ENCODE measurements at regions not wholly inside any gene's neighbourhood (a gene's known extent, or its start where the extent isn't known, plus 50 kb on each side); places are given as distances from the start of the nearest gene placed in this dataset.

GRCh38 chr16:79317521-79317920 is 283.0 kb downstream of the MAF start:
- DNase-seq (ENCODE audit: low read depth): no peak
- no peak overlapping the region for H3K4me3 ChIP-seq (ENCODE audit: low read depth, low read length)
- no peak for TF ChIP-seq CTCF (conservative IDR thresholded peaks at IDR 0.05; ENCODE audit: low read depth, low read length)

- no peak for DNase-seq (ENCODE audit: low read depth)
- no peak for TF ChIP-seq CTCF (conservative IDR thresholded peaks at IDR 0.05; ENCODE audit: low read depth, low read length)
- no peak overlapping the region for H3K4me3 ChIP-seq (ENCODE audit: low read depth, low read length)
Measured at GRCh38 chr16:79317026-79317425, 283.5 kb downstream of the MAF start.

GRCh38 chr16:79316004-79316458 is 284.5 kb downstream of the MAF start:
- no peak for DNase-seq (ENCODE audit: low read depth)
- no peak overlapping the region for H3K4me3 ChIP-seq (ENCODE audit: low read depth, low read length)
- no peak for TF ChIP-seq CTCF (conservative IDR thresholded peaks at IDR 0.05; ENCODE audit: low read depth, low read length)

GRCh38 chr16:79312502-79312901 is 288.0 kb downstream of the MAF start:
- DNase-seq (ENCODE audit: low read depth): no peak
- no peak overlapping the region for H3K4me3 ChIP-seq (ENCODE audit: low read depth, low read length)
- TF ChIP-seq CTCF (conservative IDR thresholded peaks at IDR 0.05; ENCODE audit: low read depth, low read length): no peak

GRCh38 chr16:79310710-79311109 is 289.8 kb downstream of the MAF start:
- DNase-seq (ENCODE audit: low read depth): no peak
- TF ChIP-seq CTCF (conservative IDR thresholded peaks at IDR 0.05; ENCODE audit: low read depth, low read length): no peak
- H3K4me3 ChIP-seq (ENCODE audit: low read depth, low read length): no peak overlapping the region

GRCh38 chr16:79309606-79310005 is 290.9 kb downstream of the MAF start:
- no peak for DNase-seq (ENCODE audit: low read depth)
- H3K4me3 ChIP-seq (ENCODE audit: low read depth, low read length): no peak overlapping the region
- no peak for TF ChIP-seq CTCF (conservative IDR thresholded peaks at IDR 0.05; ENCODE audit: low read depth, low read length)

- no peak for TF ChIP-seq CTCF (conservative IDR thresholded peaks at IDR 0.05; ENCODE audit: low read depth, low read length)
- no peak overlapping the region for H3K4me3 ChIP-seq (ENCODE audit: low read depth, low read length)
- DNase-seq (ENCODE audit: low read depth): no peak
Measured at GRCh38 chr16:79307214-79307613, 293.3 kb downstream of the MAF start.

Data from epithelial cell of proximal tubule (primary cell).